Kidney tubule cell (primary cell): ENCODE measurements at regions not wholly inside any gene's neighbourhood (a gene's known extent, or its start where the extent isn't known, plus 50 kb on each side); places are given as distances from the start of the nearest gene placed in this dataset.
A peak's percentile ranks its signal among the peaks of the same experiment; 100 is the strongest.

Experiments used
- DNase-seq: peaks from one replicate; pipeline ENCODE4 v3.0.0-alpha.2; 2018; ENCODE audit warnings: low spot score

- DNase-seq: no peak
Measured at GRCh38 chr2:72004201-72004915, 143.3 kb downstream of the CYP26B1 start.

GRCh38 chr2:72003796-72004195 is 143.9 kb downstream of the CYP26B1 start:
- DNase-seq: no peak

- no peak for DNase-seq
Measured at GRCh38 chr2:72003124-72003523, 144.5 kb downstream of the CYP26B1 start.

- no peak for DNase-seq
Measured at GRCh38 chr2:72001937-72002690, 145.5 kb downstream of the CYP26B1 start.

- no peak for DNase-seq
Measured at GRCh38 chr2:72000110-72000509, 147.6 kb downstream of the CYP26B1 start.

- no peak for DNase-seq
Measured at GRCh38 chr2:71999580-71999979, 148.1 kb downstream of the CYP26B1 start.

GRCh38 chr2:71997843-71998242 is 149.8 kb downstream of the CYP26B1 start:
- DNase-seq: no peak

- DNase-seq: peak; percentile 13
Measured at GRCh38 chr2:71995067-71995665, 152.5 kb downstream of the CYP26B1 start.

- DNase-seq: no peak
Measured at GRCh38 chr2:71992036-71992435, 155.6 kb downstream of the CYP26B1 start.

- no peak for DNase-seq
Measured at GRCh38 chr2:71991397-71991796, 156.3 kb downstream of the CYP26B1 start.

GRCh38 chr2:71990826-71991225 is 156.8 kb downstream of the CYP26B1 start:
- no peak for DNase-seq

- no peak for DNase-seq
Measured at GRCh38 chr2:71990122-71990521, 157.5 kb downstream of the CYP26B1 start.

GRCh38 chr2:71989671-71990070 is 158.0 kb downstream of the CYP26B1 start:
- DNase-seq: no peak

GRCh38 chr2:71988170-71988569 is 159.5 kb downstream of the CYP26B1 start:
- DNase-seq: no peak

GRCh38 chr2:71976685-71977084 is 171.0 kb downstream of the CYP26B1 start:
- DNase-seq: no peak

- DNase-seq: no peak
Measured at GRCh38 chr2:71974846-71975245, 172.8 kb downstream of the CYP26B1 start.

- no peak for DNase-seq
Measured at GRCh38 chr2:71971493-71971892, 176.2 kb downstream of the CYP26B1 start.

- no peak for DNase-seq
Measured at GRCh38 chr2:71965530-71965929, 182.1 kb downstream of the CYP26B1 start.

GRCh38 chr2:71962911-71963694 is 184.6 kb downstream of the CYP26B1 start:
- no peak for DNase-seq

GRCh38 chr2:71962350-71962749 is 185.3 kb downstream of the CYP26B1 start:
- DNase-seq: no peak

- DNase-seq: no peak
Measured at GRCh38 chr2:71961289-71962027, 186.2 kb downstream of the CYP26B1 start.

- no peak for DNase-seq
Measured at GRCh38 chr2:71959494-71959893, 188.2 kb downstream of the CYP26B1 start.
